LNCAP (cell line): ENCODE measurements at regions not wholly inside any gene's neighbourhood (a gene's known extent, or its start where the extent isn't known, plus 50 kb on each side); places are given as distances from the start of the nearest gene placed in this dataset.

ENCODE experiments used
- CTCF ChIP-seq: fragments of 450-650 bp; IDR thresholded peaks from 2 replicates; pipeline ENCODE4 v1.5.1; 2017; ENCODE audit warnings: mild to moderate bottlenecking

- TF ChIP-seq CTCF: peak; percentile 82
Measured at GRCh38 chr3:198167339-198168039, 207.5 kb downstream of the LMLN start.
